Renal cortex interstitium (tissue), 11 donors: ENCODE measurements at regions not wholly inside any gene's neighbourhood (a gene's known extent, or its start where the extent isn't known, plus 50 kb on each side); places are given as distances from the start of the nearest gene placed in this dataset.

ENCODE experiments used
- DNase-seq, 11 donors: peaks; one replicate each; pipeline ENCODE4 v3.0.0-alpha.2; 2013; ENCODE audit warnings: low read depth in 9 of 11, low spot score in 4 of 11; ENCODE audit errors: extremely low read depth in 1 of 11

DNA sequence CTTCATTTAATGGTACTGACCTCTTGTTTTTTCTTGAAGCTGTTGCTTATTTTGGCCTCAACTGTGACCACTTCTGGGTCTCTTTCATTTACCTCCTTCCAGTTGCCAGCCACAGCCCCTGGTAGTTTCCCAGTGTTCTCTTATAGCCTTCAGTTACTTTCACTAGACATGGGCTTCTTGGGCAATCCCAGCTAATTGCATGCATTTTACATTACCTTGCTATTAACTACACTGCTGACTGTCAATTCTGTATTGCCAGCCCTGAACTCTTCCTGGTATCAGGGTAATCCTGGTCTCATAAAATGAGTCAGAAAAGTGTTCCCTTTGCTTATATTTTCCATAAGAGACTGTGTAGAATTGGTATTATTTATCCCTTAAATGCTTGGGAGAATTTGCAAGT lies 195.8 kb upstream of the LARGE1 start:
- no peak for DNase-seq

DNA sequence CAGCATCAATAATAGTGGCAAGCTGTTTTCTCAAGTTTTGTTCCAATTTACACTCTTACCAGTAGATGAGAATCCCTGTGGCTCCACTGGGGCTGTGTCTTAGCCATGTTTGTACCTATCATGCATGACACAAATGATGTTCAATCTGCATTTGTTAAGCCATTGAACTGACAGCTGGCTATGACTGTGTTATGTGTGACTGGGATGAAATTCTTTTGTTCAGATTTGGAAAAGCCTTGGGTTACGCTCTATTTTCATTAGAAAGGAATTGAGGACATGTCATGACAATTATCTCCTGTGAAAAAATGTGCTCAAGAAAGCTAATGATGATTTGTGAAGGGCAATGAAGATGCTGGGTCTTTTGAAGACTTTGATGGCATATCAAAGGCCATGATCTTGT lies 201.8 kb upstream of the LARGE1 start:
- no peak for DNase-seq

DNA sequence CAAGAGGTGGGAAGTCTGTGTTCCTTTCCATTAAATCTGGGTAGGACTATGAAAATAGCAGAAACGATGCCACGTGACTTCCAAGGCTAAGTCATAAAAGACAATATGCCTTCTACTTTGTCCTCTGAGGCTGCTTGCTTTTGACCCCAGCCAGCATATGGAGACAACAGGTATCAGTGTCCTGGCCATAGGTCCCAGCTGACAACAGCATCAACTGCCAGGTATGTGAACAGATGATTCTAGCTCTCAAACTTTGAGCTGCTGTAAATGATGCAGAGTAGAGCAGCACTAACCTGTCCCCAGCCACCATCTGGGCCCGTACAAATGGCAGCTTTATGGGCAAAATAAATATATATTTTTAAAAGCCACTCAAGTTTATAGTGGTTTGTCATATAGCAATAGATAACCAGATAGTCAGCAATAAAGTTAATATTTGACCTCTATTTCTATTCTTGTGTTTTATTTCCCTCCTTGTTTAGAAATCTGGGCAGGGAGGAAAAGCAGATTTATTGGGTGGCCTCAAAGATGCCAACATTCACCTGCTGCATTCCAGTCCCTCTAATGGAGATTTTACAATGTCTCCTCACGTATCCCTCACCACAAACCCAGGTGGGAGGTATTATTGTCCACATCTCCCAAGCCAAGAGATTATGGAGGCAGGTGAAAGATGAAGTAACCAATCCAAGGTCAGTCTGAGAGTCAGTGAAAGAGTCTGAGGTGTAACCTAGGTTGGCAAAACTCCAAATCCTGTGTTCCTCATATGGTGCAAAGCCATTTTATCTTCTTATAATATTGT lies 209.6 kb upstream of the LARGE1 start:
- DNase-seq, result no peak

DNA sequence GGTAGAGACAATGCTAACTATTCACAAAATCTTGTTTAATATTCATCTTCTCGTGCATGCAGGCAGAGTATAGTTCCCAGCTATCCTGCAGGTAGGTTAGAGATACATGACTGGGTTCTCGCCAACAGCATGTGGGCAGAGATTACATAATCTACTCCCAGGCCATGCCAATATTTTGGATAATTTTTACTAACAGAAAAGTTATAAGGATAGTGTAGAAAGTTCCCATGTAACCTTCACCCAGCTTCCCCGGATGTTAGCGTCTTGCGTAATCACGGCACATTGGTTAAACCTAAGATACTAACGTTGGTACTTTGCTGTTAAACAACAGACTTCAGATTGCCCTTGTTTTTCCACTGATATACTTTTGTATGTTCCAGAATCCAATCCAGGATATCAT lies 215.5 kb upstream of the LARGE1 start:
- DNase-seq, result no peak

DNA sequence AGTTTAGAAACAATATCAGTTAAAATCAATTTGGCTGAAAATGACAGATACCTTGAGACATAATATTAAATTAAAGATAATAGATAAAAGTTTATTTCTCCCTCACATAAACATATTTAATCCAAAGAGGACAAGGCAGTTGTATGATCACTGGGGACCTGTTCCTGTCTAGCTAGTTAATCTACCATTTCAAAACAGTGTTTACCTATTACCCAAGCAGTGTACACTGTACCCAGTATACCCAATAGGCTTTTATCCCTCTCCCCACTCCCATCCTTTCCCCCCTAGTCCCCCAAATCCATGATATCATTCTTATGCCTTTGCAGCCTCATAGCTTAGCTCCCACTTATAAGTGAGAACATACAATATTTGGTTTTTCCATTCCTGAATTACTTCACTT lies 229.7 kb upstream of the LARGE1 start:
- no peak for DNase-seq

DNA sequence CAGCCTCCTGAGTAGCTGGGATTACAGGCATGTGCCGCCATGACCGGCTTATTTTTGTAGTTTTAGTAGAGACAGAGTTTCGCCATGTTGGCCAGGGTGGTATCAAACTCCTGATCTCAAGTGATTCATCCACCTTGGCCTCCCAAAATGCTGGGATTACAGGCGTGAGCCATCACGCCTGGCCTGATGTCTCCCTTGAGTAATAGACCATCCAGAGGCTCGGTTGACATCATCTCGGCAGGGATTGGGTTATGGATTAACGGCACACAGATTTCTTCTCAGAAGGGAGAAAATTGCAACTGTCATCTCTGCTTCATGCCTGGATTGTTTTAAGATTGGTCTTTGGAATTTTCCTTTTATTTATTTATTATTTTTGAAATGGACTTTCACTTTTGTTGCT lies 239.2 kb upstream of the LARGE1 start:
- DNase-seq, result no peak

DNA sequence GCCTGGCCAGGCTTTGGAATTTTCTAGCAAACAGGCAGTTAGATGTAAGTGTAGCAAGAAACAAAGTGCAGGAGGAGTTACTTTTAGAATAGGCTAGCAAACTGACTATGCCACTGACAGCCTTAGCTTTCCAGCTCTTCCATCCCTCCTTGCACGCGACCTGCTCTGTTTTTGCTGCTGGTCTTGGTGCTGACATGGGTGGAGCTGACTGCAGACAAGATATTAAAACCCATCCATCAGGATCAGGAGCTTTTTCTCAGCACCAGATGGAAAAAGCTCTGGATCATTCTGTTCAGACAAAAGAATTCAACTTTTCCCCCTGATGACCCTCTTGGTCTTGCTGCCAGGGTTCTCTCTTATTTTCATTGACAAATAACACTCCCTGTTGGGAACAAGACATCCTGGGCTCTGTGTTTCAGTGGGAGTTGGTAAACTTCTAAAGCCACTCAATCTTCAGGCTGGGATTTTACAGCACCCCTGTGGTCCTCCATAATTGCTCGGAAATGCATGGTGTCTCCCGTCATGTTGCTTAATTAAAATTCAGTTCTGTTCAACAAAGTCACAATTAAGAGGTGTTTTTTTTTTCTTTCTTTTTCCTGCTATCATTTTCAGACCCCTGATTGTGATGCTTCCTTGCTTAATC lies 240.0 kb upstream of the LARGE1 start:
- no peak for DNase-seq

DNA sequence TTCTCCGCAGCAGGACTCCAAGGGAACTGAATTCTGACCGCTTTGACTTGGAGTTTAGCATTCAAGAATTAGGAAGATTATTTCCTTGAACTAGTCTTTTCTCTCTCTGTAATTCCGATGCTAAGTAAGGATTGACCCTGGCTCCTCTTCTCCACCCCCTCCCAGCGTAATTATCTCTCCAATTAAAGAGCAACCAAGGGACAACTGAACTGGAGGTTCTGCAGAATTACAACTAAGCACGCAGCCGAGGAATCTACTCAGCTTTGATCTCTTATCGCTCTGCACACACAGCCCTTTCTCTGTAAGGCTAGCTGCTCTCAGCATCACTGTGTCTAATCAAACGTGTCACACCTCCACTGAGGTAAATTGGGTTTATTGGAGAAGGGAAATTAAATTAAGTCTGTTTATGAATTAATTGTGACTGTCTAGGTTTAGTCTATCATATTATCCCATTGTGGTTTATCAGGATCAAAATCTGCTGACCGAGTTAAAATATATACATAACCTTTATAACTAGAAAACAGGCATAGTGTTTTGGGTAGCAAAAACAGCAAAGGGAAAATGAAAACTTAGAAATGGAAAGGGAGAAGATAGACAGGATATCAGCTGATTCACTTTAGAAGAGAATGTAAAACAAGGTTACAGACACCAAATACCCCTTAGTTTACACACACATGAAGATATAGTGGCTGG lies 241.3 kb upstream of the LARGE1 start:
- DNase-seq, result no peak

DNA sequence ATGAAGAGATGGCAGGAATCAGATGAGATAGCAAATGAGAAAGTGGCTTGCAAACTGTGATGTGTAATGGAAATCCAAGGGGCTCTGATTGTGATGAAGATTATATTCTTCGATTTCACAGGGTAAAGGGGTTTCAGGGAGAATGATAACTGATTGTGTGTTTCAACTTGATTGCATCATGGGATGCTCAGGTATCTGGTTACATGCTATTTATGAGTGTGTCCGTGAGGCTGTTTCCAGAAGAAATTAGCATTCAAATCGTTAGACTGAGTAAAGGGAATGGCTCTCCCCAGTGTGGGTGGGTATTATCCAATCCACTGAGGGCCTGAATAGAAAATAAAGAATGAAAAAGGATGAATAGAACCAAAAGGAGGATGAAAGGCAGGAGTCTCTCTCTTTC lies 278.7 kb upstream of the LARGE1 start:
- DNase-seq, result no peak

DNA sequence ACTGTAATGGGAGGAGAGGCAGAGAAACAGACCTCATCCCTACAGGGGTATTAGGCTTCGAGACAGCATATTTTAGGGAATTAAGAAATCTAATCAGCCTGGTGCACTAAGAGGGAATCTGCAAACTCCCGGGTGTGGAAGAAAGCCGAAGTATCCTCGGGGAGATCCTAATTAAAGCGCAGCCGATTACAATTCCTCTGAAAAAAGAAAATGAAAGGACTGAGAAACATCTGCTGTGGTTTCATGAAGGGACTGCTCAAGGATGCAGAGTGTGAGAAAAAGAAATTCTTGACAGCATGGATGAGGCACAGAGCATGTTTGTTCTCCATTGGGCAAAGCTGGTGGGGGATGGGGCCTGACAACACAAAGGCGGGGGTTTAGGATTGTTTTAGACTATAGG lies 290.0 kb upstream of the LARGE1 start:
- DNase-seq, result no peak

DNA sequence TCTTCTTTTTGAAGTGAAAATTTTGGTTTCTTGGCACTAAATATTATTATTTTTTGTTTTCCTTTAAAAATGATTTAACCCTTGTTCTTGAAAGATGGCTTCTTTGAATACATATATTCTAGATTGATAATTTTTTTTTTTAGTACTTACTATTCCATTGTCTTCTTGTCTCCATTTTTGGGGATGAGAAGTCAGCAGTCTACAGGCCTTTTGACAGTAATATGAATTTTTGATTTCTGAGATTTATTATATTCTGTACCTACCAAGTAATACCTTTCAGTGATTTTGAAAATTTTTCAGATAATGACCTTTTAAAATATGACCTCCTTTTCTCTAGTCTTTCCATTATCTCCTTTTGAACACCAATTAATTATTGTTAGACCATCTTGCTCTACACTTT lies 294.1 kb upstream of the LARGE1 start:
- DNase-seq, result no peak

DNA sequence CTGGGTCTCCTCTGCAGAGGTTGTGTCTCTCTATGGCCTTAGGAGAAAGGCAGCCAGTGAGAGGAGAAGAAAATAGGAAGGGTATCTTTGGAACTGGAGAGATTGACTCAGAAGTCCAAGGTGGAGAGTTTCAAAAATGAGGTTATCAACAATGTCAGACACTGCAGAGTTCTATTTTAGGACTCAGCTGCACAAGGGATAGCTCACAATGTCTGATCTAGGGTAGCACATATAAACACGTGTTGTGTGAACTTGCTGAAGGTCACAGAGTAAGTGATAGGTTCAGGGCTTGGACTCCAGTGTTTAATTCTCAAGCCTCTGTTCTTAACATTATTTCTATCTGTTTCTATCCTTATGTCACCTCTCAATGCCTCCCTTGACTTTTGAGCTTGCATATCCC lies 305.0 kb upstream of the LARGE1 start:
- no peak for DNase-seq

DNA sequence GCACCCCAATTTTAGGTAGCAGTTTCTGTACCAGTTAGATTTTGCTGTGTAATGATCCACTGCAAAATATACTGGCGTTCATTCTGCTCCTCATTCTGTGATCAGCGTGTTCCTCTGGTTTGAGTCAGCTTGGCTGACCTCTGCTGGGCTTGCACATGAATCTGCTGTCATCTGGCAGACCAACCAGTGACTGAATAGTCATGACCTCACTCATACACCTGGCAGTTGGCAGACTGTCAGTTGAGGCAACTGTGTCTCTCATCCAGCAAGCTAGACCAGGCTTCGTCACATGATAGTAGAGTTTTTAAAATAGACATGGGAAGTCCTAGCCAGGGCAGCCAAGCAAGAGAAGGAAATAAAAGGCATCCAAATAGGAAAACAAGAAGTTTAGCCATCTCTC lies 316.3 kb upstream of the LARGE1 start:
- no peak for DNase-seq

DNA sequence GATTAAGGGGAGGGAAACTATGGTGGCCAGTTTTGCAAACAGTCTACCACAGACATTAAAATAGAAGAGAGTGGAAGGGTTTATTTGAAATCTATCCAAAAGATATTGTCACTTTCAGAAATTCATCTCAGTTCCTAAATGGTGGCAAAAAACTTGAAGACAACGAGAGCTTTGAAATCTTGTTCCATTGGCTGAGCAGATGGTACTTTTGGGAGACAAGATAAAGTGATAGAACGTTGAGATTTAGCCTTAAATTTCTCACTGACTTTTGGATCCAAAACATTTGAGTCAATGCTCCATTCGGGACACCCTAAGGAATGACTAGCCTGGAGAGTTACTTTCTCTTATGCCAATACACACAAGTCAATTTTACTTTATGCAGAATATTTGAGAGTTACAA lies 319.1 kb upstream of the LARGE1 start:
- no peak for DNase-seq

DNA sequence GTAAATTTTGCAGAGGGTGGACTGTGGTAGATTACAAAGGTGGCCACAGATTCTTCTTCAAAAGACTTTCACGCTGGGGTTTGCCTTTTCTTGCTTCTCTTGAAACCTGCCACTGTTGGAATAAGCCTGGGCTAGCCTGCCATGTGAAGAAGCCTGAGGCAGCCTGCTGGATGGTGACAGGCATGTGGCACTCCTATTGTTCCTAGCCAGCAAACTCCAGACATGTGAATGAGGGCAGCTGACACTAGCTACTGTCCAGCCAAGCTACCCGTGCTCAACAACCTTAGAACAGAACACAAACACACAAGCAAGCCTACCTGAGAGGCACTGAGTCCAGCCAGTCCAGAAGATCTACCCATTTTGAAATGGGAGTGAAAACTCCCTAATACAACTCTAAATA lies 322.7 kb upstream of the LARGE1 start:
- DNase-seq, result no peak

DNA sequence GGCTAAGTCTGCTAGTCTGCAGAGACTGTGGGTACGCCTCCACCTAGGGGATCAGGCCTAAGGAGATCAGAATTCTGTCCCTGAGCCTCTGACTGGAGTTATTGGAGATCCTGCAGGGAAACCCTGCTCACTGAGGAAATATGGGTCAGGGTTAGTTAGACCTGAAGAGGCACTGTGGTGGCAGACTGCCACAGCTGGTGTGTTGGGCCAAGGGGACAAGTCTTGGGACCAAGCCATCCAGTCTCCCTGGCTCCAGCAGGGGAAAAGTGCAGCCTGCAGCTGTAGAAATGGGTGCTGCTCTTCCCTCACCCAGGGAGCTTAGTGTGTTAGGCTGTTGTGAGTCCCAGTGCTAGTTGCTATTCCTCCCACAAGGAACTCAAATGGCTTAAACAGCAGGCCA lies 334.8 kb upstream of the LARGE1 start:
- no peak for DNase-seq

DNA sequence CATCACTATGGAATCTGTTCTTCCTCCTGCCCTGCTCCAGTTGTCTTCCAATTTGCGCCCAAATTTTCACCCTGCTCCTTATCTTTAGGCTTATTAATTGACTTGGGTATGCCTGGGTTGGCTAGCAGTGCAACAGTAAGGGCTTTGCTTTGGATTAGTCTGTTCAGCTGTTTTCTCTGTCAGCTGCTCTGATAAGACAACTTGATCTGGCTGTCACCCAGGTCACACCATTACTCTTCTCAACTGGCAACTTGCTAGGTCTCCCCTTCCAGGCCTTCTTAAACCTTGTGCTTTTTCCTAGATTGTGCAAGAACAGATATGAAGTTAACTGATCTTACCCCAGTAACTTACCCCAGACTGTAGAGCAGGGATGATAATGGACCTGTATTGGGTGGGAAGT lies 357.8 kb upstream of the LARGE1 start:
- no peak for DNase-seq

DNA sequence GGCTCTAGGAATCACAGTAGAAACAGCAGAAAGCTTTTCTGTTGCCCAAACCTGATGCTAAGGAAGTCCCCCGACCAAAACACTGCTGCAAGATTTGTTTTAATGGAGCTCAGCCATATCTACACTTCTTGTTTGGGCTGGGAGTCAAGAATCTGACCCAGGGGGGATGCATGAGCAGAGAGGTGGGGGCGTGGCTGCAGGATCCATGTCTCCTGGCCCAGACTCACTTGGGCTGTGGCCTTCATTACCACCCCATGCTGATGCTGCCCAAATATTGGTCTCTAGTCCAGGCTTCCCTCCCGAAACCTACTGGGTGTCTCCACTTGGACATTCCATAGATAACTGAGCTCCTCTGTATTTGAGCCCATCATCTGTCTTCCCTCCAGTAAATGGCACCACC lies 361.5 kb upstream of the LARGE1 start:
- DNase-seq, result no peak

DNA sequence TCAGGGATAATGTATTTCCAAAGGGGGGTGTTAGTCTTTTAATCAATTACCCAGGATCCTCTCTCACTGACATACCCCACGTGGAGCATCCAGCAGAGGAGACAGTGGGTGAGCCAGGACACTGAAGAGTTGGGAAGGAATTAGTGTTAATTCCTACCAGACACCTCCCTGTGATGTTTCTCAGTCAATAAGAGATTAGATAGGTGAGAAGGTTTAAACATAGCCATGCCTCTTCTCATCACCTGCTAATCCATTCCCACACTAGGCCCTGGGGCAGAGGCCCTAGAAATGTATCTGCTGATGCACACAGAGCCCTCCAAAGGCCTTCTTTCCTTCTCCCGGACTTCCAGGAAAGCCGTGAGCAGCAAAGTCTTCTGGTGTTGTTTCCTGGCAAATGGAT lies 363.6 kb upstream of the LARGE1 start:
- no peak for DNase-seq

DNA sequence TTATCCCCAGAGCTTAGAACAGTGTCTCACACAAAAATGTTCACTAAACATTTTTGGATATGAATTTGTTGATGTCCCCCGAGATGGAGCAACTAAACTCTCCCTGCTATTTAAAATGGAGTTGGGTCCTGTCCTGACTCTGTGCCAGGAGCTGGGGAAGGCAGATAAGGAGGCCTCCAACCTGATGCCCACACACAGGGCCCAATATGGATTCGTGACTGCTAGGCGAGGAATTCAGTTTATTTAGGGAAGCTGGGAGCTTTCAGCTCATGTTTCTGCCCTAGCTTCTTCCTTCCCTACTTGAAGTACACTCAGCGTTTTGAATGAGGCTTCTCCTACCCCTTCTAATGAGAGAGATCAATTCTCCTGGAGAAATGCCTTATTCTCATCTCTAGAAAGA lies 373.0 kb upstream of the LARGE1 start:
- DNase-seq, result no peak

DNA sequence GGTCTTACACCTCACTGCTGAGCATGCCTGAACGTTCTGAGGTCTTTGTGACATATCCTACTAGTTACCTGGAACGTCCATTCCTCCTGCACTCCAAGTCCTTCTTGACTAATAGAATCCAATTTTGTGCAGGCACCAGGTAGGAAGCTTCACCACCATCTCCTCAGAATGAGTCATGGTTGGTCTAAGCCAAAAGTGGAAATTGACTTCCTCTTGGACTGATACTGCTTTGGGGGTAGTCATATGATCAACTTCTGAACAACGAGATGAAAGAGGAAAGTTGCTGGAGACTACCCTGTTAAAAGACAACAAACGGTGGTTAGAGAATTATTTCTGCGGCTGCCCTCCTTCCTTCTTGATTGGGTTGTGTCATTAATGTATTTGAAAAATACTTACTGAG lies 374.2 kb upstream of the LARGE1 start:
- DNase-seq, result no peak
